Kidney (tissue), 13 donors: ENCODE measurements at regions not wholly inside any gene's neighbourhood (a gene's known extent, or its start where the extent isn't known, plus 50 kb on each side); places are given as distances from the start of the nearest gene placed in this dataset.

Experiments
- DNase-seq, 5 donors: peaks; one replicate each; pipeline ENCODE4 v3.0.0-alpha.2; 2013 to 2020
- FAIRE-seq: peaks from 2 replicates; lab custom pipeline; 2012; peaks lifted over from hg19 to GRCh38; lab: Jason Lieb, UNC
- H3K27ac ChIP-seq, 2 donors: one replicate each; pipeline ENCODE4 v1.7.0; 2013; ENCODE audit warnings: low read depth in 2 of 2, low read length in 2 of 2, inconsistent platforms in 1 of 2
- H3K27me3 ChIP-seq: one replicate; pipeline ENCODE4 v1.7.1; 2013; ENCODE audit warnings: low read length, inconsistent platforms; ENCODE audit not compliant: control insufficient read depth, insufficient read depth
- H3K36me3 ChIP-seq, 3 donors: one replicate each; pipeline versions ENCODE4 v1.7.0 to v1.7.1; 2013; ENCODE audit warnings: low read length in 3 of 3, control low read depth in 1 of 3, inconsistent platforms in 1 of 3; ENCODE audit not compliant: insufficient read depth in 3 of 3, control insufficient read depth in 2 of 3
- H3K4me1 ChIP-seq, 3 donors: one replicate each; pipeline versions ENCODE4 v1.7.0 to v1.7.1; 2013; ENCODE audit warnings: low read length in 3 of 3, inconsistent platforms in 1 of 3, low read depth in 1 of 3; ENCODE audit not compliant: control insufficient read depth in 2 of 3, insufficient read depth in 2 of 3
- H3K4me3 ChIP-seq, 3 donors: one replicate each; pipeline versions ENCODE4 v1.7.0 to v1.8.1; 2013; ENCODE audit warnings: low read length in 3 of 3, control low read depth in 1 of 3, inconsistent platforms in 1 of 3
- H3K9ac ChIP-seq, 3 donors: one replicate each; pipeline versions ENCODE4 v1.7.0 to v1.7.1; 2013; ENCODE audit warnings: low read length in 3 of 3, control low read depth in 1 of 3, inconsistent platforms in 1 of 3
- H3K9me3 ChIP-seq, 3 donors: one replicate each; pipeline versions ENCODE4 v1.7.0 to v1.7.1; 2013; ENCODE audit warnings: low read length in 3 of 3, control low read depth in 1 of 3, inconsistent platforms in 1 of 3; ENCODE audit not compliant: control insufficient read depth in 2 of 3, insufficient read depth in 1 of 3
- intact Hi-C: fragments of 100-400 bp; cut with DNase I; formaldehyde crosslinking; loops from one replicate; pipeline ENCODE4 v1.11.1; 2022
- TF ChIP-seq, protein P1 (sequence below): IDR thresholded peaks from 3 replicates; pipeline ENCODE4 v1.5.1; 2012; ENCODE audit warnings: mild to moderate bottlenecking, moderate library complexity, borderline replicate concordance; ENCODE audit not compliant: insufficient read depth; ENCODE audit errors: extremely low read depth
- donor health status: control.
- donor health status: control.
- donor health status: control.
- donor health status: control.
- donor health status: control.
- donor health status: DM: yes; HTN: yes; CAD: no.
- donor health status: Normal renal cell carcinoma (clear cell type).

DNA sequence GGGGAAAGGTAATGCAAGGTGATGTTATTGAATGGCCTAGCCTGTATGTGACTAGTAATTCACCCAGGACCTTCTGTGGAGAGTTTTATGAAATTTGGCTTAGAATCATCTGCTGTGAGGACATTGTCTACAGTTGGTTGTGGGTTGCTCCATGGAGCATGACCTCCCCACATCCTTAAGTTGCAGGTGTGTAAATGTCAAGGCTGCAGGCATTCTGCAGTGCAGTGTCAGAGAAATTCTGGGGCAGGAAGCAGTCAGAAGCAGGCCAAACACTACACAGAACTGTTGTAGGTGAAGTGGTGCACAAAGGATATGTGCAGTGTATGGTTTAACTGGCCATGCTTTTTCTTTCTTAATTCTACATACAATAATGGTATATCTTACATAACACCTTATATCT, 588.3 kb downstream of the EBF1 start:
- Histone ChIP-seq H3K9me3 (no peaks in the 10 kb centered on the region), H3K4me1 (no peaks in the 10 kb centered on the region), H3K27ac (no peak overlapping the region), H3K27me3 (no peaks in the 10 kb centered on the region), H3K9ac (no peak overlapping the region), H3K4me3 (no peak overlapping the region), H3K36me3 (no peaks in the 10 kb centered on the region)
- FAIRE-seq, result no peak
- no peak for DNase-seq
- TF ChIP-seq, protein P1, sequence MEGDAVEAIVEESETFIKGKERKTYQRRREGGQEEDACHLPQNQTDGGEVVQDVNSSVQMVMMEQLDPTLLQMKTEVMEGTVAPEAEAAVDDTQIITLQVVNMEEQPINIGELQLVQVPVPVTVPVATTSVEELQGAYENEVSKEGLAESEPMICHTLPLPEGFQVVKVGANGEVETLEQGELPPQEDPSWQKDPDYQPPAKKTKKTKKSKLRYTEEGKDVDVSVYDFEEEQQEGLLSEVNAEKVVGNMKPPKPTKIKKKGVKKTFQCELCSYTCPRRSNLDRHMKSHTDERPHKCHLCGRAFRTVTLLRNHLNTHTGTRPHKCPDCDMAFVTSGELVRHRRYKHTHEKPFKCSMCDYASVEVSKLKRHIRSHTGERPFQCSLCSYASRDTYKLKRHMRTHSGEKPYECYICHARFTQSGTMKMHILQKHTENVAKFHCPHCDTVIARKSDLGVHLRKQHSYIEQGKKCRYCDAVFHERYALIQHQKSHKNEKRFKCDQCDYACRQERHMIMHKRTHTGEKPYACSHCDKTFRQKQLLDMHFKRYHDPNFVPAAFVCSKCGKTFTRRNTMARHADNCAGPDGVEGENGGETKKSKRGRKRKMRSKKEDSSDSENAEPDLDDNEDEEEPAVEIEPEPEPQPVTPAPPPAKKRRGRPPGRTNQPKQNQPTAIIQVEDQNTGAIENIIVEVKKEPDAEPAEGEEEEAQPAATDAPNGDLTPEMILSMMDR, result no peak
- intact Hi-C loops, result no loop called here

DNA sequence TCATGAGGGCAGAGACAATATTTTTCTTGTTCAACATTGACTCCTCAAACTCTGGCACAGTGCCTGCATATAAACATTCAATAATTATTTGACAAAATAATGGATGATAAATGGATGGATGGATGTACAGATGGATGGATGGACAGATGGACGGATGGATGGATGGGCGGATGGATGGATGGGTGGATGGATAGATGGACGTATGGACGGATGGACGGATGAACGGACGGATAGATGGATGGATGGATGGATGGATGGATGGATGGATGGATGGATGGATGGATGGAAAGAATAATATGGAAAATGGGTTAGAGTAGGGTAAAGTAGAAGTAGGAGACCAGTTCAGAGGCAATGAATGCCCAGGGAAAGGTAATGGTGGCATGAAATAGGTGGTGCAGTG, 589.2 kb downstream of the EBF1 start:
- Histone ChIP-seq H3K9me3 (peaks cover 0 to 10% (median 0%) of the 10 kb centered on the region in 3 donors), H3K36me3 (no peaks in the 10 kb centered on the region), H3K4me3 (no peak overlapping the region), H3K9ac (no peak overlapping the region), H3K27me3 (no peaks in the 10 kb centered on the region), H3K27ac (no peak overlapping the region), H3K4me1 (no peaks in the 10 kb centered on the region)
- no peak for DNase-seq
- FAIRE-seq, result no peak
- TF ChIP-seq, protein P1, result no peak
- intact Hi-C loops, result no loop called here

DNA sequence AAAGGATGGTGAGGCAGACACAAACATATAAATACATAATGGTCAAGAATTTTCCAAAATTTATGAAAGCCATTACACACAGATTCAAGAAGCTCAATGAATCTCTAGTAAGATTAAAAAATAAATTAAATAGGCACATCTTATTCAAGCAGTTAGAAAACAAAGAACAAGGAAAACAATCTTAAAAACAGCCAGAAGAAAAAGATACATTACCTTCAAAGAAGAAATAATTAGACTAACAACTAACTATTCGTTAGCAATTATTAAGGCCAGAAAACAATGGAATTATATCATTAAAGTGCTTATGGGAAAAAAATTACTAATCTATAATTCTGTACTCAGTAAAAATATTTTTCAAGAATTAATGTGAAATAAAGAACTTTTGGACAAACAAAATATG, 593.1 kb downstream of the EBF1 start:
- TF ChIP-seq, protein P1, result no peak
- Histone ChIP-seq H3K36me3 (no peaks in the 10 kb centered on the region), H3K4me1 (no peaks in the 10 kb centered on the region), H3K27ac (no peak overlapping the region), H3K4me3 (no peak overlapping the region), H3K9me3 (peaks cover 0 to 11% (median 0%) of the 10 kb centered on the region in 3 donors), H3K9ac (no peak overlapping the region), H3K27me3 (no peaks in the 10 kb centered on the region)
- DNase-seq (no peak), FAIRE-seq (no peak)
- intact Hi-C loops, result no loop called here

DNA sequence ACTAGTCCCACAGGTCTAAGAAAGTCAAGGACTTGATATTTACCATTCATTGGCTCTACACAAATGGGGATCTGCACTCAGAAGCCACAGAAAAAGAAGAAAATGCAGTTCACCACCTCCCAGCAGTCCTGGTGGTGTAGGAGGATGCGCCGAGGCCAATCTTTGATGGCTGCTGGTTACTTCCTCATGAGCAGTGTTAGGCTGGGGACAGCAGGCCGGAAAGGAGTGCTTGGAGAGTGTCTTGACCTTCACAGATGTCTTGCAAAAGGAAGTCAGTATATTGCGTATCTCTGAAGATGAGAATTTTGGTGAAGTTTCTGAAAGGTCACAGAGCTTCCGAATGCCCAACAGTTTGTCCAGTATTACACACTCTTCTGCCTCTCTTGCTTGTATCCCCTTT, 597.0 kb downstream of the EBF1 start:
- FAIRE-seq, result no peak
- H3K4me1 ChIP-seq, result no peaks in the 10 kb centered on the region
- intact Hi-C loops, result no loop called here
- no peak overlapping the region for H3K27ac ChIP-seq
- no peak overlapping the region for H3K4me3 ChIP-seq
- TF ChIP-seq, protein P1, result no peak
- no peaks in the 10 kb centered on the region for H3K27me3 ChIP-seq
- H3K9me3 ChIP-seq, result peaks cover 0 to 11% (median 0%) of the 10 kb centered on the region in 3 donors
- no peaks in the 10 kb centered on the region for H3K36me3 ChIP-seq
- DNase-seq, result peak in 2 of 5 donors; percentile 43 to 67
- H3K9ac ChIP-seq, result no peak overlapping the region
